HFFc6 (cell line): ENCODE measurements at regions not wholly inside any gene's neighbourhood (a gene's known extent, or its start where the extent isn't known, plus 50 kb on each side); places are given as distances from the start of the nearest gene placed in this dataset.

Experiments used
- DNase-seq: peaks from one replicate; pipeline ENCODE4 v3.0.0-alpha.2; 2018
- H3K27ac Mint-ChIP-seq: 2 replicates; pipeline ENCODE4 v1.8.0; 2020; ENCODE audit warnings: mild to moderate bottlenecking, mixed read lengths
- H3K27me3 Mint-ChIP-seq: 2 replicates; pipeline ENCODE4 v1.8.0; 2021; ENCODE audit warnings: mild to moderate bottlenecking, moderate library complexity, mixed read lengths; ENCODE audit not compliant: insufficient read depth
- H3K36me3 Mint-ChIP-seq: 2 replicates; pipeline ENCODE4 v1.8.0; 2021; ENCODE audit warnings: low read depth, mixed read lengths
- H3K4me1 Mint-ChIP-seq: 2 replicates; pipeline ENCODE4 v1.8.0; 2020; ENCODE audit warnings: low read depth, mixed read lengths
- H3K4me3 Mint-ChIP-seq: 2 replicates; pipeline ENCODE4 v1.8.0; 2020; ENCODE audit warnings: mild to moderate bottlenecking, moderate library complexity, mixed read lengths
- H3K9me3 Mint-ChIP-seq: 2 replicates; pipeline ENCODE4 v1.8.0; 2020; ENCODE audit warnings: mild to moderate bottlenecking, mixed read lengths
- CTCF ChIP-seq: fragments of 200-600 bp; sonication (generic); IDR thresholded peaks from 2 replicates; pipeline ENCODE4 v1.5.0; 2021; ENCODE audit warnings: antibody characterized with exemption, mild to moderate bottlenecking

GRCh38 chr2:109070290-109070689, 58.7 kb upstream of the SH3RF3 start:
- H3K4me1 Mint-ChIP-seq: no peaks in the 10 kb centered on the region
- no peak overlapping the region for H3K4me3 Mint-ChIP-seq
- H3K27ac Mint-ChIP-seq: no peak overlapping the region
- no peak for TF ChIP-seq CTCF
- no peaks in the 10 kb centered on the region for H3K9me3 Mint-ChIP-seq
- H3K27me3 Mint-ChIP-seq: peaks cover 48% of the 10 kb centered on the region
- no peaks in the 10 kb centered on the region for H3K36me3 Mint-ChIP-seq
- no peak for DNase-seq

GRCh38 chr2:109069331-109070194, 59.4 kb upstream of the SH3RF3 start:
- H3K27ac Mint-ChIP-seq: no peak overlapping the region
- DNase-seq: no peak
- TF ChIP-seq CTCF: no peak
- H3K27me3 Mint-ChIP-seq: peaks cover 48% of the 10 kb centered on the region
- H3K4me3 Mint-ChIP-seq: no peak overlapping the region
- H3K36me3 Mint-ChIP-seq: no peaks in the 10 kb centered on the region
- no peaks in the 10 kb centered on the region for H3K4me1 Mint-ChIP-seq
- H3K9me3 Mint-ChIP-seq: no peaks in the 10 kb centered on the region

- Mint-ChIP-seq H3K27ac (no peak overlapping the region), H3K4me3 (no peak overlapping the region), H3K9me3 (no peaks in the 10 kb centered on the region), H3K36me3 (no peaks in the 10 kb centered on the region), H3K4me1 (no peaks in the 10 kb centered on the region), H3K27me3 (peaks cover 52% of the 10 kb centered on the region)
- DNase-seq: no peak
- TF ChIP-seq CTCF: no peak
These were observed 60.2 kb upstream of the SH3RF3 start for GRCh38 chr2:109068811-109069210.

GRCh38 chr2:109067631-109068125, 61.3 kb upstream of the SH3RF3 start:
- H3K36me3 Mint-ChIP-seq: no peaks in the 10 kb centered on the region
- H3K9me3 Mint-ChIP-seq: no peaks in the 10 kb centered on the region
- TF ChIP-seq CTCF: no peak
- DNase-seq: no peak
- no peak overlapping the region for H3K4me3 Mint-ChIP-seq
- peaks cover 53% of the 10 kb centered on the region for H3K27me3 Mint-ChIP-seq
- no peak overlapping the region for H3K27ac Mint-ChIP-seq
- H3K4me1 Mint-ChIP-seq: no peaks in the 10 kb centered on the region

GRCh38 chr2:109066917-109067597, 61.9 kb upstream of the SH3RF3 start:
- H3K36me3 Mint-ChIP-seq: no peaks in the 10 kb centered on the region
- no peak for TF ChIP-seq CTCF
- no peaks in the 10 kb centered on the region for H3K4me1 Mint-ChIP-seq
- peaks cover 53% of the 10 kb centered on the region for H3K27me3 Mint-ChIP-seq
- no peak overlapping the region for H3K4me3 Mint-ChIP-seq
- no peak overlapping the region for H3K27ac Mint-ChIP-seq
- no peaks in the 10 kb centered on the region for H3K9me3 Mint-ChIP-seq
- DNase-seq: no peak
